Liver (tissue), 3 donors: ENCODE measurements at regions not wholly inside any gene's neighbourhood (a gene's known extent, or its start where the extent isn't known, plus 50 kb on each side); places are given as distances from the start of the nearest gene placed in this dataset.

ENCODE experiments used
- ATF3 ChIP-seq: IDR thresholded peaks from 2 replicates; pipeline ENCODE4 v1.6.1; 2016; ENCODE audit warnings: antibody characterized with exemption
- CTCF ChIP-seq: fragments of 150-350 bp; IDR thresholded peaks from 2 replicates; pipeline ENCODE4 v1.5.1; 2017; ENCODE audit warnings: improper control_type of control experiment, low read depth, low read length; ENCODE audit not compliant: missing input control
- EGR1 ChIP-seq, 2 donors: IDR thresholded peaks; 2 replicates each; pipeline ENCODE4 v1.6.1; 2016 to 2018; ENCODE audit warnings: antibody characterized with exemption in 2 of 2, low read depth in 2 of 2
- GABPA ChIP-seq, 2 donors: IDR thresholded peaks in 1 of 2; conservative IDR thresholded peaks in 1 of 2; 2 replicates each; pipeline ENCODE4 v1.6.1; 2016; ENCODE audit warnings: antibody characterized with exemption in 2 of 2, mild to moderate bottlenecking in 1 of 2, moderate library complexity in 1 of 2
- JUND ChIP-seq, 2 donors: IDR thresholded peaks; 2 replicates each; pipeline ENCODE4 v1.6.1; 2016; ENCODE audit warnings: antibody characterized with exemption in 2 of 2
- MAX ChIP-seq: IDR thresholded peaks from 2 replicates; pipeline ENCODE4 v1.6.1; 2016; ENCODE audit warnings: antibody characterized with exemption
- RAD21 ChIP-seq, 2 donors: IDR thresholded peaks; 2 replicates each; pipeline ENCODE4 v1.6.1; 2016; ENCODE audit warnings: antibody characterized with exemption in 2 of 2, mild to moderate bottlenecking in 2 of 2
- REST ChIP-seq: IDR thresholded peaks from 2 replicates; pipeline ENCODE4 v1.6.1; 2016; ENCODE audit warnings: antibody characterized with exemption, mild to moderate bottlenecking
- SP1 ChIP-seq: IDR thresholded peaks from 2 replicates; pipeline ENCODE4 v1.6.1; 2018; ENCODE audit warnings: antibody characterized with exemption, mild to moderate bottlenecking
- TAF1 ChIP-seq: conservative IDR thresholded peaks from 2 replicates; pipeline ENCODE4 v1.6.1; 2016; ENCODE audit warnings: antibody characterized with exemption, mild to moderate bottlenecking
- YY1 ChIP-seq: IDR thresholded peaks from 2 replicates; pipeline ENCODE4 v1.6.1; 2016; ENCODE audit warnings: antibody characterized with exemption, mild to moderate bottlenecking
- ZBTB33 ChIP-seq: IDR thresholded peaks from 2 replicates; pipeline ENCODE4 v1.6.1; 2016; ENCODE audit warnings: antibody characterized with exemption
- donor health status: healthy.
- donor health status: healthy.

GRCh38 chr12:92582893-92583292, 119.9 kb upstream of the PLEKHG7 start:
- TF ChIP-seq CTCF (no peak), REST (no peak), MAX (no peak), YY1 (no peak), SP1 (no peak), ZBTB33 (no peak), ATF3 (no peak), RAD21 (IDR thresholded peaks at IDR 0.05) (no peak), GABPA (IDR thresholded peaks at IDR 0.05 in 1 of 2, conservative IDR thresholded peaks at IDR 0.05 in 1 of 2) (no peak), TAF1 (no peak), JUND (IDR thresholded peaks at IDR 0.05) (no peak), EGR1 (IDR thresholded peaks at IDR 0.05; ENCODE audit: low read depth in 2 of 2) (no peak)
